Panc1 (cell line): ENCODE measurements at regions not wholly inside any gene's neighbourhood (a gene's known extent, or its start where the extent isn't known, plus 50 kb on each side); places are given as distances from the start of the nearest gene placed in this dataset.
A peak's percentile ranks its signal among the peaks of the same experiment; 100 is the strongest.

Experiments
- ATAC-seq: fragments of 200-7000 bp; cut with Tn5 transposase; 2 replicates; pipeline ENCODE4 v1.9.1; 2020; ENCODE audit warnings: mild to moderate bottlenecking, moderate library complexity
- BruUV-seq: library from RNA; stranded (reverse); fragments of 400-500 nt; replicated peaks from 2 replicates; lab custom pipeline; 2021; lab: Mats Ljungman, UMichigan
- CTCF ChIA-PET: fragments of 300-600 bp; sonication (Branson Sonifier 250); formaldehyde crosslinking; loops from one replicate; lab custom pipeline; 2022; ENCODE audit warnings: antibody characterized with exemption; lab: Charles Lee
- POLR2A ChIA-PET: fragments of 300-600 bp; sonication (Branson Sonifier 250); formaldehyde crosslinking; loops from one replicate; lab custom pipeline; 2022; ENCODE audit warnings: antibody characterized with exemption; lab: Charles Lee
- DNase-seq: peaks from one replicate; pipeline ENCODE4 v3.0.0-alpha.2; 2010; ENCODE audit warnings: low read depth, low spot score
- H3K27ac ChIP-seq: 2 replicates; pipeline ENCODE4 v1.5.1; 2011; ENCODE audit warnings: mild to moderate bottlenecking, low read length, inconsistent platforms
- H3K27me3 ChIP-seq: fragments of 200-500 bp; sonication (Bioruptor generic); 2 replicates; pipeline ENCODE4 v1.6.0; 2014; ENCODE audit warnings: low read length, inconsistent platforms; ENCODE audit not compliant: control insufficient read depth, insufficient read depth
- H3K36me3 ChIP-seq: fragments of 200-500 bp; sonication (Bioruptor generic); 2 replicates; pipeline ENCODE4 v1.5.1; 2014; ENCODE audit warnings: inconsistent platforms, mild to moderate bottlenecking, low read length, moderate library complexity; ENCODE audit not compliant: control insufficient read depth, insufficient read depth
- H3K4me1 ChIP-seq: 2 replicates; pipeline ENCODE4 v1.5.1; 2011; ENCODE audit warnings: inconsistent platforms, mild to moderate bottlenecking, low read length, moderate library complexity; ENCODE audit not compliant: control insufficient read depth, insufficient read depth
- H3K4me3 ChIP-seq, 2 experiments: 2 replicates each; pipeline ENCODE4 v1.5.1; 2011 to 2012; ENCODE audit warnings: low read depth in 2 of 2, low read length in 2 of 2, mild to moderate bottlenecking in 2 of 2, inconsistent platforms in 1 of 2, moderate library complexity in 1 of 2
- H3K9me3 ChIP-seq: fragments of 200-500 bp; sonication (Bioruptor generic); 2 replicates; pipeline ENCODE4 v1.5.1; 2014; ENCODE audit warnings: low read depth, mild to moderate bottlenecking, inconsistent platforms, low read length, moderate library complexity; ENCODE audit not compliant: control insufficient read depth, insufficient read depth
- POLR2AphosphoS5 ChIP-seq: IDR thresholded peaks from 2 replicates; pipeline ENCODE4 v1.6.1; 2012; ENCODE audit warnings: mild to moderate bottlenecking, low read depth, low read length, moderate library complexity
- SIN3A ChIP-seq: IDR thresholded peaks from 2 replicates; pipeline ENCODE4 v1.6.1; 2012; ENCODE audit warnings: low read depth, mild to moderate bottlenecking, low read length, moderate library complexity, borderline replicate concordance; ENCODE audit not compliant: insufficient read depth
- TCF7L2 ChIP-seq: IDR thresholded peaks from 2 replicates; pipeline ENCODE4 v1.6.1; 2011; ENCODE audit warnings: mild to moderate bottlenecking, low read depth, low read length, inconsistent platforms
- in situ Hi-C: cut with HindIII; loops from 2 replicates; pipeline ENCODE4 v1.10.0; 2016; ENCODE audit warnings: low sequenced_read_pairs, low pct_unique_long_range_greater_than_20kb
- intact Hi-C: fragments of 100-400 bp; cut with micrococcal nuclease; formaldehyde crosslinking; loops from one replicate; pipeline ENCODE4 v1.10.0; 2022; ENCODE audit not compliant: unreplicated experiment
- TF ChIP-seq, protein P1 (sequence below), 2 experiments: IDR thresholded peaks; 2 replicates each; pipeline ENCODE4 v1.6.1; 2011 to 2012; ENCODE audit warnings: low read depth in 2 of 2, control low read depth in 1 of 2, low read length in 1 of 2, mild to moderate bottlenecking in 1 of 2, moderate library complexity in 1 of 2; ENCODE audit not compliant: insufficient read depth in 1 of 2
- TF ChIP-seq, protein P2 (sequence below): fragments of 450-650 bp; IDR thresholded peaks from 2 replicates; pipeline ENCODE4 v1.5.1; 2017; ENCODE audit warnings: mild to moderate bottlenecking

DNA sequence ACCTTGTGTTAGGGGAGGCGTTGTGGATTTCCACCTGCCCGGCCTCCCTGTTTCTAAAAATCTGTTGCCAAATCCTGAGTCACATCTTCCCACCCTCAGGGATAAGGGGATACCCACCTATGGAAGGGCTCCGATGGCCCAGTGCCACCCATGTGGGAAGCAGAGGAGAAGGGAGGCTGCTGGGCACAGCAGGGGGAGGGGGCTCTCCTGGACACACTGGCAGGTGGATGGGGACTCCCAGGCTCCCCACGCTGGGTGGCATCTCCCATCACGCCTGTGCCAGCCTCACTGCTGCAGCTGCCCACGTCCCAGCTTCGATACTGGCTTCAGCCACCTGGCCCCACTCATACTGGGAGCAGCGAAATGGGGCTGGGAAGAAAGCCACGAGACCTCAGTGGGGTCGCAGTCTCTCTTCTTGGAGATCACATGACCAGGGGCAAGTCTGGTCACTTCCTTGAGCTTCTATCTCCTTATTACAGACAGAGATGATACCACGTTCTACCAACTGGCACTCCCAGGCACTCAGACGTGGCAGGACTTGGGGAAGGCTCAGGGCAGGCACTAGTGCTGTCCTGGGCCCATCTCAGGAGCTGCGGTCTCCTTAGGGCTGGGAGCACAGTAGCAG is 72.2 kb downstream of the PITPNM2 start:
- no peak for DNase-seq
- TF ChIP-seq, protein P1, sequence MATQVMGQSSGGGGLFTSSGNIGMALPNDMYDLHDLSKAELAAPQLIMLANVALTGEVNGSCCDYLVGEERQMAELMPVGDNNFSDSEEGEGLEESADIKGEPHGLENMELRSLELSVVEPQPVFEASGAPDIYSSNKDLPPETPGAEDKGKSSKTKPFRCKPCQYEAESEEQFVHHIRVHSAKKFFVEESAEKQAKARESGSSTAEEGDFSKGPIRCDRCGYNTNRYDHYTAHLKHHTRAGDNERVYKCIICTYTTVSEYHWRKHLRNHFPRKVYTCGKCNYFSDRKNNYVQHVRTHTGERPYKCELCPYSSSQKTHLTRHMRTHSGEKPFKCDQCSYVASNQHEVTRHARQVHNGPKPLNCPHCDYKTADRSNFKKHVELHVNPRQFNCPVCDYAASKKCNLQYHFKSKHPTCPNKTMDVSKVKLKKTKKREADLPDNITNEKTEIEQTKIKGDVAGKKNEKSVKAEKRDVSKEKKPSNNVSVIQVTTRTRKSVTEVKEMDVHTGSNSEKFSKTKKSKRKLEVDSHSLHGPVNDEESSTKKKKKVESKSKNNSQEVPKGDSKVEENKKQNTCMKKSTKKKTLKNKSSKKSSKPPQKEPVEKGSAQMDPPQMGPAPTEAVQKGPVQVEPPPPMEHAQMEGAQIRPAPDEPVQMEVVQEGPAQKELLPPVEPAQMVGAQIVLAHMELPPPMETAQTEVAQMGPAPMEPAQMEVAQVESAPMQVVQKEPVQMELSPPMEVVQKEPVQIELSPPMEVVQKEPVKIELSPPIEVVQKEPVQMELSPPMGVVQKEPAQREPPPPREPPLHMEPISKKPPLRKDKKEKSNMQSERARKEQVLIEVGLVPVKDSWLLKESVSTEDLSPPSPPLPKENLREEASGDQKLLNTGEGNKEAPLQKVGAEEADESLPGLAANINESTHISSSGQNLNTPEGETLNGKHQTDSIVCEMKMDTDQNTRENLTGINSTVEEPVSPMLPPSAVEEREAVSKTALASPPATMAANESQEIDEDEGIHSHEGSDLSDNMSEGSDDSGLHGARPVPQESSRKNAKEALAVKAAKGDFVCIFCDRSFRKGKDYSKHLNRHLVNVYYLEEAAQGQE (IDR thresholded peaks at IDR 0.05; ENCODE audit: insufficient read depth in 1 of 2, low read depth in 2 of 2, low read length in 1 of 2), result no peak
- TF ChIP-seq SIN3A (no peak), POLR2AphosphoS5 (no peak), TCF7L2 (no peak)
- TF ChIP-seq, protein P2, sequence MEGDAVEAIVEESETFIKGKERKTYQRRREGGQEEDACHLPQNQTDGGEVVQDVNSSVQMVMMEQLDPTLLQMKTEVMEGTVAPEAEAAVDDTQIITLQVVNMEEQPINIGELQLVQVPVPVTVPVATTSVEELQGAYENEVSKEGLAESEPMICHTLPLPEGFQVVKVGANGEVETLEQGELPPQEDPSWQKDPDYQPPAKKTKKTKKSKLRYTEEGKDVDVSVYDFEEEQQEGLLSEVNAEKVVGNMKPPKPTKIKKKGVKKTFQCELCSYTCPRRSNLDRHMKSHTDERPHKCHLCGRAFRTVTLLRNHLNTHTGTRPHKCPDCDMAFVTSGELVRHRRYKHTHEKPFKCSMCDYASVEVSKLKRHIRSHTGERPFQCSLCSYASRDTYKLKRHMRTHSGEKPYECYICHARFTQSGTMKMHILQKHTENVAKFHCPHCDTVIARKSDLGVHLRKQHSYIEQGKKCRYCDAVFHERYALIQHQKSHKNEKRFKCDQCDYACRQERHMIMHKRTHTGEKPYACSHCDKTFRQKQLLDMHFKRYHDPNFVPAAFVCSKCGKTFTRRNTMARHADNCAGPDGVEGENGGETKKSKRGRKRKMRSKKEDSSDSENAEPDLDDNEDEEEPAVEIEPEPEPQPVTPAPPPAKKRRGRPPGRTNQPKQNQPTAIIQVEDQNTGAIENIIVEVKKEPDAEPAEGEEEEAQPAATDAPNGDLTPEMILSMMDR, result no peak
- no peaks in the 10 kb centered on the region for H3K36me3 ChIP-seq
- intact Hi-C loops, result no loop called here
- ATAC-seq, result 0 out of 2 replicates have a peak, but pooled peaks have one; percentile 27
- H3K9me3 ChIP-seq, result no peaks in the 10 kb centered on the region
- CTCF ChIA-PET, result interaction anchor here (0.5 kb wide), 1 partner anchor 12 kb away, joined by 3 read pairs; no protein-coding TSS in a partner anchor
- H3K27ac ChIP-seq, result no peak overlapping the region
- no peak overlapping the region for H3K4me3 ChIP-seq
- BruUV-seq, result no TSS peak
- no peaks in the 10 kb centered on the region for H3K27me3 ChIP-seq
- POLR2A ChIA-PET, result no interaction called here
- peaks cover 13% of the 10 kb centered on the region for H3K4me1 ChIP-seq
- in situ Hi-C loops, result no loop called here

DNA sequence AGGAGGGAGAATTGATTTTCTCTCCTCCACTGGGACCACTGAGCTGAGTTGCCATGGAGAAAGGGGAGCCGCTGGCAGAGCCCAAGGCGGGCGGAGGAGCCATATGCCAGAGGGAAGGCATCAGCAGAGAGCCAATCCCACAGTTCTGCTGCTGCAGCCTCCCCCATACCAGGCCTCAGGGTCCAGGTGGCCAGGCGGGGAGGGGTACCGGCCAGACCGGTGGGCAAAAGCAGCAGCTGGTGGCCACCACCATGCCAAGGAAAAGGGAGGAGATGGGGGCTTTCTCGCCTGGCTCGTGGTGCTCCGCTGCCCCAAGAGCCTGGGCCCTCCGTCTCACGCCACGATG is 72.8 kb downstream of the PITPNM2 start:
- CTCF ChIA-PET, result interaction anchor here (0.6 kb wide), 1 partner anchor 10 kb away, joined by 4 read pairs; no protein-coding TSS in a partner anchor
- no TSS peak for BruUV-seq
- intact Hi-C loops, result no loop called here
- POLR2A ChIA-PET, result no interaction called here
- in situ Hi-C loops, result no loop called here
- peaks cover 13% of the 10 kb centered on the region for H3K4me1 ChIP-seq
- H3K4me3 ChIP-seq, result no peak overlapping the region
- DNase-seq (no peak), ATAC-seq (no peak)
- no peaks in the 10 kb centered on the region for H3K9me3 ChIP-seq
- TF ChIP-seq TCF7L2 (no peak), SIN3A (no peak), POLR2AphosphoS5 (no peak)
- TF ChIP-seq, protein P2, result no peak
- TF ChIP-seq, protein P1 (IDR thresholded peaks at IDR 0.05; ENCODE audit: insufficient read depth in 1 of 2, low read depth in 2 of 2, low read length in 1 of 2), result no peak
- H3K27me3 ChIP-seq, result no peaks in the 10 kb centered on the region
- no peak overlapping the region for H3K27ac ChIP-seq
- no peaks in the 10 kb centered on the region for H3K36me3 ChIP-seq
